HG02642 (cell line): ENCODE measurements at regions not wholly inside any gene's neighbourhood (a gene's known extent, or its start where the extent isn't known, plus 50 kb on each side); places are given as distances from the start of the nearest gene placed in this dataset.

Experiments used
- ATAC-seq: cut with Tn5 transposase; IDR thresholded peaks from one replicate; pipeline ENCODE4 v1.9.1; 2021; ENCODE audit warnings: mild to moderate bottlenecking; ENCODE audit not compliant: unreplicated experiment, poor library complexity

DNA sequence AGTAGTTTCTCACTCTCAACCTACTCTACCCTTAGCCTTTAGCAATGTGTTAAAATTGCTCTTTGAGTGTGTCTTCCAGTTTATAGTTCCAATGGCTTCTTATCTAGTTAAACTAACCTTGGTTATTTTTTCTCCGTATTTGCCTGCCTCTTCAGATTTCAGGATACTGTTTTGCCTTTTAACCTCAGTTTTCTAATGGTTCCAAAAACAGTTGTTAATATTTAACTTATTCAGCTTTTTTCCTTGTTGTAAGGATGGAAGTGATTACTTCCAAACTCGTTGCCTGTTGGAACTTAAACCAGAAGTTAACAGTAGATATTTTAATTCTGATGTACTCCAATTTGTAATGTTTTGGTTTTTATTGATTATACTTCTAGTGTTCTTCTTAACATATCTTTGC lies 1574.9 kb downstream of the HACE1 start:
- no peak for ATAC-seq

DNA sequence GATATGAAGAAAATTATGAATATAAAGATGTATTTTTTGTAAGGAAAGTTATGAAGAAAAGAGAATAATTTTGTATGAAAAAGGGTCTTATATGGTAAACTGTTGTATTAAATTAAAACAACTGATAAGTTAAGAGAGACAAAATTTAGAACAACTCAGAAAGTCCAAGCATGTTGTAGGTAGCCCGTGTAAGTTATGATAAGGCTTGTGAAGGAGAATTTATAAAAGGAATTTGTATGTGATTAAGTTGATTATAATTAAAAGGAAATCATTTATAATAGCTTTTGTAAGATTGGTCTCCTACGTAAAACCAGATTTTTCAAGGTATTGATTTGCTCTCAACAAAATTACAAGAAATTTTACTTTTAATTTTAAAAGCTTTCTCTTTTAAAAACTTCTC lies 1579.3 kb downstream of the HACE1 start:
- no peak for ATAC-seq

DNA sequence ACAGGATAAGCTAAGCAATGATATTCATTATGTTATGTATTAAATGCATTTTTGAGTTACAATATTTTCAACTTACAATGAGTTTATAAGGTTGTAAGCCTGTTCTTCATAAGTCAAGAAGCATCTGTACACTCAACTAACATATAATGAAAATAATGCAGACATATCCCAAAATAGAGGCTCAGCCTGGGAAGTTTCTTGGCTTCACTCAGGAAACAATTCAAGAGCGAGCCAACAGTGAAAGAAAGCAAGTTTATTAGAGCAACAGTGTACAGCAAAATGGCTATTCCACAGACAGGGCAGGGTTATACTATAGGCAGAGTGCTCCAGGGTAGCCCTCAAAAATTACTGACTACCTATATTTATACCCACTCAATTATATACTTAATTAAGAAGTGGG lies 1581.8 kb downstream of the HACE1 start:
- ATAC-seq, result no peak

DNA sequence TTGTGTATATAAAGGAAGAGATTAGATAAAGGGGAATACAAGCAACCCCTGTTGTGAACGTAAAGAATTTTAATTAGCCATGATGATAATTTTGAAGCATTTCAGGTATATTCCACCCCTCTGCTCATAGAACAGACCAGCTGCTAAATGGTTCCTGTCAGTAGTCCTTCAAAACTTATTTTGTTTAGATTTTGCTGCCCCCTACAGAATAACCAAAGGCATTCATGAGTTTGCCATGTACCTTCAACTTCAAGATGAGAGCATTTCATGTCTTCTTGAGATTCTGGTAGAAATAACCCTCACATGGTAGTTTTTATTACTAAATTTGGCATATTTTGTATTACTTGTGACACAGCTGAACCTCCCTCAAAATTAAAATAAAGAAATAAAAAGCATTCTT lies 1586.7 kb downstream of the HACE1 start:
- no peak for ATAC-seq

DNA sequence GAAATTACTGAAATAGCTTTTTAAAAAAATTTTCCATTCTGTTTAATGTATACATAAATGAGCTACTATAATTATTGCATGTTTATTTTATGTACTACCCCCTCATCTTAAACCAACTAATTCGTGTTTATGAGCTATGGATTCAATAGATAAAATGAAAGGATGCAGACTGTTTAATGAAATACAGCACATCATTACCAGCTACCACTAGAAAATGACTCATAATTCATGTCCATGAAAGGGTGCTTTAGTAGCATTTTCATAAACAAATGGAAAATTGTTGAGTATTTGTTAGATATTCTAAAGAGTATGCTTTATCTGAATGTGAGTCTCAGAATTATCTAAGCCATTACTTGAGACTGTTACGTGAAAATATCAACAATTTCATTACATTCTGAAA lies 1590.1 kb downstream of the HACE1 start:
- ATAC-seq, result no peak

DNA sequence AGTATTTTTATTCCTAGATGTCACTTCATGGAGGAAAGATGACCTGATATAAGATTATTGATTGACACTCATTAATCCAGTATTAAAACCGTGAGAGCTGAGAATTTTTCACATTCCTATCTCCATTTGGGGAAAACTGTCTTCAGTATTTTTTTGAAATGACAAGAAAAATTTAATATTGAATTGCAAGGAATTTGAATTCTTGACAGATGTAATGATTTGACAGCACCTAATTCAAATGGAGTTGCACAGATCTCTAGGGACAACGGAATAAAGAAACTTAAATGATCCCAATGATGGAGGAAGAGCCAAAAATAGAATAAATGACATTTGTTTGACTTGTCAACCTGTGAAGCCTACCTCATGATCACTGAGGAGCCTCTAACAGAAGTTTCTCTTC lies 1591.4 kb downstream of the HACE1 start:
- ATAC-seq, result no peak

DNA sequence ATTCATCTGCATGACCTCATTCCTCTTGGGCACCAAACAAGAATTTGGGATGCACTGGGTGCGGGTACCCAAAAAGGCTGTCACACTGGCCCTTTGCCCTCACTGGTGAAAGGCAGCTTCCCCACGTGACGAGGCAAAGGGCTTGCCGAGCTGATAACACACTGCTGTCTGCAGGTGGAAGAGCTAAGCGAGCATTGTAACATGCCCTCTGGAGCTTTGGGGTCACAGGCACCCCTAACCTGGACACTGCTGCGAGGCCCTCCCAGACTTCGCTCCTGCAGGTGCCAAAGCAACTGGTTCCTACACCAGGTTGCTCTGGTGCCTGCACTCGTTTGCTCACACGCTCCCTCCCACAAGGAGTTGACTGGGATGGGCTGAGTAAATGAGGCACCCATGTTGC lies 1595.7 kb downstream of the HACE1 start:
- ATAC-seq, result no peak

DNA sequence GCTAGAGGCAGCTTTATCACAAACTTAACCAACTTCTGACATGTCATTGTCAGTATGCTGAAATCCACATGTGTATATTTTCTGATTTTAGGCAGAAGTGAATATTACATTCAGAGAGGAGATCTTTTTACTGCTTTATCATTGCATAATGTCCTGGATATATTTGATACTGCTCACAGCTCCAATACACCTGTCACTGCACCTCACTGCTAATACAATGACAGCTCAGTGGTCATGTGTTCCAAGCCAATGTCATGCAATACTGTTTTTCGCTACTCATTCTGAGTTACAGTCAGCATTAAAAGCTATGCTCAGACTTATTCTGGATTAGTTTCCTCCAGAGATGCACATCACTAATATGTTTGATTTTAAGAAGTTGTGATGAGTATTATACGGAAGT lies 1604.6 kb downstream of the HACE1 start:
- ATAC-seq, result no peak

DNA sequence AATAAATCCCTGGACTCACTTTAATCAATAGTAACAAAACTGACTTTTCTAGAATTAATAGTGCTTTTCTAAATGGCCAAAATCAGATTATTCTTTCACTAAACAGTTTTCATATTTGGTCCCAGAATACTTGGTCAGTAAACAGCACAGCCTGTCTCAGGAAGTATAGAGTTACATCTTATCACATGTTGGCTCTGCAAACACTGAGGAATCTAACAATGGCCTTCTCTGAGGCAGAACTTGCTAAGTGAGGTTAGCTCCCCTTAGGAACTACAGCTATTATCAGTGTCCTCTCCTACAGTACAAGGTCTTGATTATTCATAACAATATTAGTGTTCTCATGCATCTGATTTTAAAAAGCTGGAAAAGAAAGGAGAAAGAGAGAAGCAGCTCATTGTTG lies 1622.8 kb downstream of the HACE1 start:
- no peak for ATAC-seq

DNA sequence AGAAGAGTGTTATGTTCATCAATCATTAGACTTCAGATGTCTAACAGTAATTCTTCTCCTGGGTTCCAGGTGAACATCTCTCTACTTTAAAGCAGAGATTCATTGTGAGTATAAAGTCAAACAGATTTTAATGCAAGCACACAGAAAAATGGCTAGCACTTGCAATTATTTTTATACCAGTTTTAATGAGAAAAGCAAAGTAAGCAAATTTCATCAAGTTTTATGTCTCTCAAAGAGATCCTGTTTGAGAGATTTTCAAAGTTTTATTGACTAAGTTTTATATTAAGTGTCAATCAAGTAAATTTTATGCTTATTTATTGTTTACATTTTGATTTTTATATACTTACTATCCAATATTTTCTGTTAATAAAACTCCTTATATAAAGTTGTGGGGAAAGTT lies 1628.5 kb downstream of the HACE1 start:
- no peak for ATAC-seq

DNA sequence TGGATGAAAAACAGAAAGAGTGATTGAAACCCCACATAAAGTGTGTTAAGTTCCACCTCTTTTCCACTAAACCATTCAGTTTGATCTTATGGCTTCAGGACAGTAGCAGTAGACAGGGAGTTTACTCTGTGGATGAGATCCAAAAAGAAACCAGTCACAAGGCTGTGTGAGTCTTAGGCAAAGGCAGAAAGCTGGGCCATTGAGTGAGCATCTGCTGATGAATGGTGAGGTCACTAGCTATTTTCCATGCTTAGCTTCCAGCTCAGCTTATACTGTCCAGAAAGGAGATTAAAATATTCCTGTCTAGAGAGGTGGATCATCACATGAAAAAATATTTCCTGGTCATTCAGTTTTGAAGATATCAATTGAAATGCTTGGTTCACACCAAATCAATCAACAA lies 1643.9 kb downstream of the HACE1 start:
- no peak for ATAC-seq

DNA sequence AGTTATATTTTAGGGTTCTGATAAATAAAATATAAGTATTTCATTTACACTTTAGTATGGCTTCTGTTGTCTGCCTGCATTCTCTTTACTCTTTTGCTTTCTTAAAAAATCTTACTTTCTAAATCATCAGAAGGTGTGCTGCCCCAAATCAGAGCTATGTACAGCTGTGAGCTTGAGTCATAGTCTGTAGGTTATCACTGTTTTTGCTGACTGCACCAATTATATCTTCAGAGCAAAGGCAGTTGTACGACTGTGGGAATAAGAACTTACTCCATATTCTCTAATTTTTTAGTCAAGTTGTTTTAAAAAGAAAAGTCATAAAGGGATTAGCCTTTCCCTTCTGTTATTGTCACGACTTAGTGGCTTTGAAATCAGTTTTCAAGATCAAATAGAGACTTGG lies 1649.0 kb downstream of the HACE1 start:
- no peak for ATAC-seq

DNA sequence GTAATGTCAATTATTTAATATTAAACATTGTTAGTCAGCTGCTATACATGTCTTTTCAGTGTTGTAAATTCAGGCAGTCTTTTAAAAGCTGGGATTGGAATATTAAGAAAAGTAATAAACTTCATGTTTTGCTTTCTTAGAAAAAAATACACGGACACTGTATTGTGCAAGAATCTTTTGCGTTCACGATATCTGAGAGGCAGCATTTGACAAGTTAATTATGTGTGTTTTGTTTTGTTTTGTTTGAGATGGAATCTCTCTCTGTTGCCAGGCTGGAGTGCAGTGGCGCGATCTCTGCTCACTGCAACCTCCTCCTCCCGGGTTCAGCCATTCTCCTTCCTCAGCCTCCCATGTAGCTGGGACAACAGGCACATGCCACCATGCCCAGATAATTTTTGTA lies 1661.3 kb downstream of the HACE1 start:
- ATAC-seq, result no peak

DNA sequence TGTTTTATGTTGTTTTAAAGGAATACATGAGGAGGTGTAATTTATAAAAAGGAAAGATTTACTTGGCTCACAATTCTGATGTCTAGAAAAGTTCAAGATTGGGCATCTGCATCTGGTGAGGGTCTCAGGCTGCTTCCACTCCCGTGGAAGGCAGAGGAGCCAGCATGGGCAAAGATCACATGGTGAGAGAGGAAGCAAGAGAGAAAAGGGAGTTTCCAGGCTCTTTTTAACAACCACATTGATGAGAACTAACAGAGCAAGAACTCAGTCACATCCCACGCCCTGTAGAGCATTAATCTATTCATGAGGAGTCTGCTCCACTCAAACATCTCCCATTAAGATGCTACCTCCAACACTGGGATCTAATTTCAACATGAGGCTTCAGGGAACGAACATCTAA lies 1666.3 kb downstream of the HACE1 start:
- ATAC-seq, result no peak

DNA sequence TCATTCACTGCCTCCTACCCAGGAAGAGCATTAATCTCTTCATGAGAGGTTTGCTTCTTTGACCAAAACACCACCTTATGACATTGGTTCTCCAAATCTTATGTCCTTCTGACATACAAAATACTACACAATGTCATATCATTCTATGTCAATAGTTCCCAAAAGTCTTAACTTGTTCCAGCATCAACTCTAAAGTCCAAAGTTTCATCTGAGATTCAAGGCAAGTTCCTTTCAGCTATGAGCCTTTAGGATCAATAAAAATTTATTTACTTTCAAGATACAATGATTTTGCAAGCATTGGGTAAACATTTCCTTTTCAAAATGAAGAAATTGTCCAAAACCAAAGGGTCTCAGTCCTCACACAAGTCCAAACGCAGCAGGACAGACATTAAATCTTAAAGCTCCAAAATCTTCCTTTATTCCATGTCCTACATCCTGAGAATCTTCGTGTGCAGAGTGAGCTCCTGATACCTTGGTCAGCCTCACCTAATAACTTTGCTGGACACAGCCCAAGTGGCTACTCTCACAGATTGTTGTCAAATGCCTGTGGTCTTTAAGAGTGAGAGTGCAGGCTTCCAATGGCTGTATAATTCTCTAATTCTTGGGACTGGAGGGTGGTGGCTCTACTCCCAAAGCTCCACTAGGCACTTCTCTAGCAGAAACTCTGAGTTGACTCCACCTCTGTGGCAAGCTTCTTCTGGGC lies 1668.2 kb downstream of the HACE1 start:
- no peak for ATAC-seq

DNA sequence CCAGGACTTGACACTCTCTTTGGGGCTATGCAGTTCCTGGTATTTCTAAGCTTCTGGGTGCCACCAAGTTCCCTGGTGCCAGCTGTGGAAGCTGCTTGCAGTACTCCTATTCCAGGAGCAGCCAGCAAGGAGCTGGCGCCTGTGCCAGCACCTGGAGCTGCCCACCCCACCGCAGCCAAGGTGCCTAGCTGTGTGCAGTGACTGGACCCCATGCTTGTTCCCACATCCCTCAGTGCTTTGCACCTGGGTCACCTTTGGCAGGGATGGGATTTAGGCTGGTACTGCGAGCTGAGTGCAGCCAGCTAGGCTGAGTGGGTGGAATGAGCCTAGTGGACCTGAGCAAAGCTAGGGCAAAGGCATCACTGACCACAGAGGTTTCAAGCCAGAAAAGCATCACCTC lies 1674.9 kb downstream of the HACE1 start:
- no peak for ATAC-seq

DNA sequence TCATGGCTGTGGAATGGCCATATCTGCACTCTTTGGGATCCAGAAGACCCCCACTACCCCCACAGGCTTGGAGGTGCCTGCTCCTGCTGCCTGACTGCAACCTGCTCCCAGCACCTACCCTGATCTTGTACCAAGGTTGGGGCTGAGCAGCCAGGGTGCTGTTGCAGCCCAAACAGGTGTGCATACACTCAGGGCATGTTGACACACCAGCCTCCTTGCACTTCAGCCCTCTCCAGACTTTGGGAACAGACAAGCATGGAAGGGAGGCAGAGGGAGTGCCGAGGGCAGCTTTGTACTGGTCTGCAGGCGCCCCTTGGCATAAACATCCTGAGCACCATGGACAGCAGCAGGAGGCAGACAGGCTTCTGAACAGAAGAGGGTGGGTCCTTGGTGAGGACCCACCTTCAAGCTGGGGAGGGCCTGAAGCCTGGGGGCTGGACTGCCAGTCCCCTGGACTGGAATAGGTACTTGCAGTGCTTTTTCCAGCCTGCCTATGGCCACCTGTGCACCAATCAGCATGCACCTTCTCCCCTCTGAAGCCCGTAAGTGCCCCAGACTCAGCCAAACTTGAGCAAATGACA lies 1675.8 kb downstream of the HACE1 start:
- no peak for ATAC-seq

DNA sequence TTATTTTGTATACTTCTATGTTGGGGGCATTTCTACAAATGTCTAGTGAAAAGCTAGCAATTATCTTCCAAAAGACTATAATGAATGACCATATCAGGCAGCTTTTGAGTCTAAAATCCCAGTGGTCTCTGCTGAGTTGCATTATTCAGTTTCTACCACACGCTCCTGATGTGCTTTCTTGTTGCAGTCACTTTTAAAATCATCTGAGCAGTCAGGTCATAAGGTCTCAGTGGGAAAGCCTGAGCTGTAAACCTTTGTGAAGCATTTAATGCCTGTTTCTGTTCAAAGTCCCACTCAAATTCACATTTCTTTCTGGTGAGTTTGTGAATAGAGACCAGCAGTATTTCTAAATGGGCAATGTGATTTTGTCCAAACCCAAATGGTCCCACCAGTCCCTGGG lies 1681.5 kb downstream of the HACE1 start:
- no peak for ATAC-seq

DNA sequence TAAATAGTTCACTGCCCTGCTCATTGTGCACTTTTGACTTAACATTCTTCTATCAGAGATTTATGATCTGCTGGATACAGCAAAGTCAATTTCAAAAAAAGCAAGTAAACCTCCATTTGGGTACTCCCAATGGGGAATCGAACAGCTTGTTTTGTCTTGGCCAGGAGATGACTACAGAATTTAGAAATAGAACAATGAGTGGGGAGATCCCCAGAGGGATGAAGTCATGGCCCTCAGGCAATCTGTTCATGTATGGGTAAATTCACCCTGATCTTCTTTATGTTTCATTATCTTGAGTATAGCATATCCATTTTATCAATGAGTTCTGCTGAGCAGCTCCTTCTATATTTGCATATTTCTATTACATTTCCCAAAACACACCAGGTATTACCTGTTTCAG lies 1681.9 kb downstream of the HACE1 start:
- ATAC-seq, result no peak

DNA sequence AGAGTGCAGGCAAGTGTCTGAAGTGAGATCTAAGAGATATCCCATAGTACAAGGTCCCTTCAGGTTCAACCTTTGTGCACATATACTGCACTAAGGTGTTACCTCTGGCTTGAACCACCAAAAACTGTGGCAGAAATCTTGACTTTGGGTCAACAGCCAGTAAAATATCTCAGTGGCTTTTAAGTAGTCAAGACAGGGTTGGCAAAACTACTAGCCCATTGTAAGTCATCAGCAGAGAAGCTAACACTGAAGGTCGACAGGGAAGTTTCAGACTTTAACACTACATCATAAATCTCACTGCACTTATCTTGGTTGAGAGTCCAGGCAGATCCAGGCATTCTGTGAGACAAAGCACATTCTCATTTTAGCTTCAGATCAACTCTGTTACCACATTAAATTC lies 1684.7 kb downstream of the HACE1 start:
- ATAC-seq, result no peak

DNA sequence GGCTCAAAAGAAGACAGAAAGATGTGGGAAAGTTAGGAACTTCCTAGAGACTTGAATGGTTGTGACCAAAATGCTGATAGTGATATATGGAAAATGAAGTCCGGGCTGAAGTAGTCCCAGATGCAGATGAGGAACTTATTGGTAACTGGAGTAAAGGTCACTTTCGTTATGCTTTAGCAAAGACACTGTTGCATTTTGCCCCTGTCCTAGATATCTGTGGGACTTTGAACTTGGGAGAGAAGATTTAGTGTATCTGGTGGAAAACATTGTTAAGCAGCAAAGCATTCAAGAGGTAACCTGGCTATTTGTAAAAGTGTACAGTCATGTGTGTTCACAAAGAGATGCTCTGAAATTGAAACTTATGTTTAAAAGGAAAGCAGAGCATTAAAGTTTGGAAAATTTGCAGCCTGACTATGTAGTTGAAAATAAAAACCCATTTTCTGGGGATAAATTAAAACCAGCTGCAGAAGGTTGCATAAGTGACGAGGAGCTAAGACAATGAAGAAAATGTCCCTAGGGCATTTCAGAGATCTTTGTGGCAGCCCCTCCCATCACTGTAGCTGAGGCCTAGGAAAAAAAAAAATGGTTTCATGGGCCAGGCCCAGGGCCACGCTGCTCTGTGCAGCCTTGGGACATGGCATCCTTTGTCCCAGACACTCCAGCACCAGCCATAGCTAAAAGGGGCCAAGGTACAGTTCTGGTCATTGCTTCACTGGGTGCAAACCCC lies 1692.2 kb downstream of the HACE1 start:
- ATAC-seq, result no peak
